GM18505 (cell line): ENCODE measurements at regions not wholly inside any gene's neighbourhood (a gene's known extent, or its start where the extent isn't known, plus 50 kb on each side); places are given as distances from the start of the nearest gene placed in this dataset.

Experiments used
- ATAC-seq: cut with Tn5 transposase; IDR thresholded peaks from one replicate; pipeline ENCODE4 v1.9.1; 2021; ENCODE audit not compliant: unreplicated experiment
- POLR2A ChIP-seq: IDR thresholded peaks from 4 replicates; pipeline ENCODE4 v1.6.1; 2011; ENCODE audit warnings: borderline replicate concordance; ENCODE audit not compliant: insufficient read depth, insufficient read length; ENCODE audit errors: extremely low read depth

DNA sequence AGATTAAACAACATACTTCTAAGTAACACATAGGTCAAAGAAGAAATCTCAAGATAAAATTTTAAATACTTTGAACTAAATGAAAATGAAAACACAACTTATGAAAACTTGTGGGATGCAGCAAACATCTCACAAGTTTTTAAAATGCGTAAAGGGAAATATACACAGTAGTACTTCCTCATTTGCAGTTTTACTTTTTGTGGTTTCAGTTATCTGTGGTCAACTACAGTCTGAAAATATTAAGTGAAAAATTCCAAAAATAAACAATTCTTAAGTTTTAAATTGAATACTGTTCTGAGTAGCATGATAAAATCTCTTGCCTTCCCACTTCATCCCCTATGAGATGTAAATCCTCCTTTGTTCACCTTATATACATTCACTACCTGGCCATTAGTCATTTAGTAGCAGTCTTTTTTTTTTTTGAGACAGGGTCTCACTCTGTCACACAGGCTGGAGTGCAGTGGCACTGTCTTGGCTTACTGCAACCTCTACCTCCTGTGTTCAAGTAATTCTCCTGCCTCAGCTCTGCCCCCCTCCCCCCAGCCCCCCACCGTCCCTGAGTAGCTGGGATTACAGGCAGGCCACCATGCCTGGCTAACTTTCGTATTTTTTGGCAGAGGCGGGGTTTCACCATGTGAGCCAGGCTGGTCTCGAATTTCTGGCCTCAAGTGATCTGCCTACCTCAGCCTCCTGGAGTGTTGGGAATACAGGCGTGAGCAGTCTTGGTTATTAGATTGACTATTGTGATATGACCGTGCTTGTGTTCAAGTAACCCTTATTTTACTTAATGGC is 154.6 kb upstream of the AHI1 start:
- ATAC-seq: peak; percentile 92
- no peak for TF ChIP-seq POLR2A

DNA sequence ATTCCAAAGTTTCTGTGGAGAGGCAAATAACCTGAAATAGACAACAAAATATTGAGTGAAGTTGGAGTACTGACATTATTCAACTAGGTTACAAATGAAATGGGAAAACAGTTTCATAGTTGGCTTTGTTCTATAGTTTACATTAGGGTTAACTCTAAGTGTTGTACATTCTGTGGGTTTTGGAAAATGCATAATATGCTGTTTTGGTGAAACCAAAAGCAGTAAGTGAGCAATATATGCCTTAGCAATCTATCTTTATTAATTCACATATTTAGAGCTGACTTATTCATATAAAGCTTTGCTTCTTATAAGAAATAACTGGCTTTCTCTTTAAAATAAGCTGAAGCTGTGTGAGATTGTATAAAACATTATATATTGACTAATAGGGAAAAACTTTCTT is 157.5 kb upstream of the AHI1 start:
- TF ChIP-seq POLR2A: no peak
- no peak for ATAC-seq

DNA sequence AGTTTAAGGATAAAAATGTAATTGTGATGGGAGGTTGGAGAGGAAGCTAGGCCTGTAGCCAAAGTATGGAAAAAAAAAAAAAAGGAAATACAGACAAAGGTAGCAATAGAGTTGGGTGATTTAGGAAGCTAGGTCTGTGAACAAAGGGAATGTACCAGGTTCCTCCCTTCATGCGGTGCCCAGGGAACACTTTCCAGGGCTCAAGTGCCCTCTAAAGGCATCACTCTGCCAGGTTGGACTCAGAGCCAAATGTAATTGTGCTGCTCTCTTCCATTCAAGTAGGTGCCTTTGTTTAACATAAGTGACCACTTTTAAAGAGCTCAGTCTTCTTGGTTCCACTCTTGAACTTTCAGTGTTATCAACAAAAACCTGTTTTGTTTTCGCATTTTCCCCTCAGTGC is 159.7 kb upstream of the AHI1 start:
- no peak for ATAC-seq
- no peak for TF ChIP-seq POLR2A

DNA sequence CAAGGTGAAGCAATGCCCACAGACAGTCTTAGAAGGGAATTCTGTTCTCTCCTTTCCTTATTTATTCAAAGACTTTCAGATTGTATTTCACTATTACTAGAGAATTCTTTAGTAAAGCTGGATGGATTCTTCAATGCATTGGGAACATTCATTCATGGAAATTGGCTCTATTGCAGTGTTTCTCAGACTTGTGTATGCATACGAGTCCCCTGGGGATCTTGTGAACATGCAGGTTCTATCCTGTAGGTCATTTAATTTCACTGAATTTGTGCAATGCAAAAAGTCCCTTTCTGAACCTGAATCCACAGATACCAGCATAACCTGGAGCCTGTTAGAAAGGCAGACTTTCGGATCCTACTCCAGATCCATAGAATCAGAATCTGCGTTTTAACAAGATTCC is 160.9 kb upstream of the AHI1 start:
- TF ChIP-seq POLR2A: no peak
- no peak for ATAC-seq

DNA sequence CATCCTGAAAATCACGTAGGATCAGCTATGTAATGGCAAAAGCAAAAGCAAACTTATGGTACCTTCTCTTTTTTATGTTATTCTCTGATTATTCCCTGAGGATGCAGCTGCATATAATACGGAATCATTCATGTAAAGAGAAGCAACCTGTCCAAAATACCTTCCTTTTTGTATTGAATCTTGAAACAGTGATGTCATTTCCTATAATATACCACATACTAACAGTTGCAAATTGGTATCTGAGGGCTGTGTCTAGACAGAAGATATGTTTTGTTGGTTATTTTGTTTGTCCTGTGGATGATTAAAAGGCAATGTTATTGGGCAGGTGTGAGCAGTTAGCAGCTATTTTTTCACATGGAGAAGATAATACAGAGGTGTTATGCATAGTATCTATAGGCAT is 161.4 kb upstream of the AHI1 start:
- TF ChIP-seq POLR2A: no peak
- ATAC-seq: no peak

DNA sequence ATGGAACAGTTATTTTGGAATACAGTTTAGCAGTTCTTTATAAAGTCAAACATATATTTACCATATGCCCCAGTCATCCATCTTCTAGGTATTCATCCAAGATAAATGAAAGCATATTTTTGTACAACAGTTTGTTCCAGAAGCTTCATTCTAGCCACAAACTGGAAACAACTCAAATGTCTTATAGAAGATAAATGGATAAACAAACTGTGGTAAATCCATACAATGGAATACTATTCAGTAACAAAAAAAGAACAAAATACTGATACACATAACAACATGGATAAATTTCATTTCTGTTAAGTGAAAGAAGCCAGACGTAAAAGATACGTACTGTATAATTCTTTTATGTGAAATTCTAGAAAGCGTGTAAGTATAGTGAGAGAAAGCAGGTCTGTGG is 167.0 kb upstream of the AHI1 start:
- ATAC-seq: no peak
- no peak for TF ChIP-seq POLR2A

DNA sequence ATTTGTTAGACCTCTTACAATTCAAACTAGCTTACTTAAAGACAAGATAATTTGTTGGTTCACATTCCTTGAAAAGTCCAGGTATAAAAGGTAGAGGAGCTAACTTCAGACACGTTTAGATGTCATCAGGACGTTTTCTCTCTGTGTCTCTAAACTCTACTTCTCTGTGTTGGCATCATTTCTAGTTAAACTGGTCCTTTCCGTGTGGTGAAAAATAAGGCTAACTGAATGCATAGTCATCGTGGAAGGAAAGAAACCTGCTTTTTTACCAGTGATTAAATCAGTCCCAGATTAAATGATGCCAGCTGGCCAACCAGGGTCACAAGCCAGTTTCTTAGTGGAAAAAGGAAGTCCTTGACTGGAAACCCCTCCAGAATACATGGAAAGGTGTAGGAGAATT is 168.4 kb upstream of the AHI1 start:
- ATAC-seq: no peak
- no peak for TF ChIP-seq POLR2A

DNA sequence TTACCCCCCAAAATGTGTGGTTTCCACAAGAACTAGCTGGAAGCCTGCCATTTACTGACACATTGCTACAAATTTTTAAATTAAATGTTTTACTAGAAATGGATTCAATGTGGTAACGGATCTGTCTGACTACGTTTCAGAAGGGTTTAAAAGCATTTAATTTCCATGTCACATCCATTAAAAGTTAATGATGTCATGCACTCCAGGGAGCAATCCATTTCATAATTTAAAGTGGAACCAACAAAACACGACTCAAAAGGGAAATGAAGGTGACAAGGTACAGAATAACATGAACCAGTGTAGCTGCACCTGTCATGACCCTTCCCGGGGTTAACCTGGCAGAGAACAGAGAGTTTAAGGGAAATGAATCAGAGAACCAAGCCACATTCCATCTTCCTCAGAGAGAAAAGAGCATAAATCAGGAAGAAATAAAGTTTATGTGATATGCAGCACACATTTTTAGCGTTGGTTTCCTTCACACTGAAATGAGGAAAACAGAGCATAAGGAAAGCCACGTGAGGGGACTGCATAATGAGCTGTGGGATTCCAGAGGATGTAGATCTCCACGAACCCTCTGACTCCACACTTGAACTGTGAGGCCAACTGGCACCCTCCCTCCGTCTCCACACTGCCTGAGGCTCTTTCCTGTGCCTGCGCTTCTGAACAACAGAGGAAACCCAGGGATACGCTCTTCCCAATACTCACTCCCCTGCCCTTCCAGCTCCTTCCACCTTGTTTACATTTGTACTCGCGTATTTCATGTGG is 170.3 kb upstream of the AHI1 start:
- ATAC-seq: no peak
- TF ChIP-seq POLR2A: no peak

DNA sequence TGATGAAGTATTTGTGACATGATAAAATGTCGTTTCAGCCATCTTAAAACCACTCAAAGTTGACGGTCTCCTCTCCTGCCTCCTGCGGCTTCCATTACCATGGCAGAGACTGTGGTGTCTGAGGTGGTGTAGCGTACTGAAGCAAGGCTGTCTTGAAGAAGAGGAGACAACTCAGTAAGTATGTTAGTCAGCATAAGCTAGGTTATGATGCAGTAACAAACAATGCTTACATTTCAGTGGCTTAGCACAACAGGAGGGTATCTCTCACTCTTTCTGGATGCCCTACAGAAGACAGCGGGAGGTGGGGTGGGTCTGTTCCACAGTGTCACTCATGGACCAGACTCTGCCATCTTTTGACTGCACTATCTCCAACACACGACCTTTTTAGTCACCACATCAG is 174.7 kb upstream of the AHI1 start:
- no peak for TF ChIP-seq POLR2A
- no peak for ATAC-seq

DNA sequence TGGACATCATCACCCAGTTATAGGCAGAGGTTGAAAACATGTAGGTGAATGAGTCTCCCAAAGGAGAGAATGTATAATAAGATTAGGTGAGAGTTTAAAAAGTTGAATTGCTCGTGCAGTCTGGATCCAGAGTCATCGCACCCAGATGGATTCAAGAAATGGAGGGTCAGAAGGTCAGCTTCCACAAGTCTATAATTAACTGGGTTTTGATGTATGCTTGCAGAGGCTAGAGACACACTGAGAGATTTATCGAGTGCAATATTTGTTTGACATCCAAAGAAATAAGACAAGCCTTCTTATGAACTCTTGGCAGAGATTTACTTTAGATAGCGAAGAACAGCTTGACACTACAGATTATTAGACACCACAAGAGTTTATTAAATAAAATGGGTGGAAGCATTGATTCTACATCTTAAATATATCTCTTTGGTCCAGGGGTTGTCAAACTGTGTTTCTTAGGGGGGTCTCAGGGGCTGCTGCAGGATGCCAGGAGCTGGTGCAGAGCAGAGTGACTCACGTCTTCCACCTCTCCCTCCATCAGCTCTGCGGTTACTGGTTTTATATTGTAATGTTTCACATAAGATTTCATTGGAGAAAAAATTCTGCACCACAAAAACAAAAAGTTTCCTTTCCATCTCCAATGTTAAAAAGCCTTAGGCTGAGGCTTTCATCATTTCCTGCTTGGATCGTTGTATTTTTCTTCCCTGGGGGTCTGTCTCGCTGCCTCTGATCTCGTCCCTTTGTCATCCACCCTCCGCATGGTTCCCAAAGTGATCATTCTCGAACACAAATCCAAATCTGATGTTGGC is 176.2 kb upstream of the AHI1 start:
- no peak for ATAC-seq
- TF ChIP-seq POLR2A: no peak

DNA sequence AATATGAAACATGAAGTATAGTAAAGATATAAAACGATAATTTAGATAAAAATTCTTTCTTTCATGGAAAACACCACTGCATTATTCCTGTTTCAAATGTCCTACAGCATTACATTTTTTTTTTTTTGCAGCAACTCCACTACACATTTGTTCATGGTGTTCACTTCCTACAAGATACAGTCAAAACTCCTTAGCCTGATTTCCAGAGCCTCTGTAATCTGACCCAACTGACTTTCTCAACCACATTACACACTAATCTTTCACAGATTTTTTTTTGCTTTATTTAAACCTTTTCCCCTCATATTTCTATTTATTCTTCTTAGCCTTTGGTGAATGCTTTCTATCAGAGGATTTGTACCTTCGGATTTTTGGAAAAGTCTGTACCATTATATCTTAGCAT is 176.5 kb upstream of the PDE7B start:
- TF ChIP-seq POLR2A: no peak
- no peak for ATAC-seq

DNA sequence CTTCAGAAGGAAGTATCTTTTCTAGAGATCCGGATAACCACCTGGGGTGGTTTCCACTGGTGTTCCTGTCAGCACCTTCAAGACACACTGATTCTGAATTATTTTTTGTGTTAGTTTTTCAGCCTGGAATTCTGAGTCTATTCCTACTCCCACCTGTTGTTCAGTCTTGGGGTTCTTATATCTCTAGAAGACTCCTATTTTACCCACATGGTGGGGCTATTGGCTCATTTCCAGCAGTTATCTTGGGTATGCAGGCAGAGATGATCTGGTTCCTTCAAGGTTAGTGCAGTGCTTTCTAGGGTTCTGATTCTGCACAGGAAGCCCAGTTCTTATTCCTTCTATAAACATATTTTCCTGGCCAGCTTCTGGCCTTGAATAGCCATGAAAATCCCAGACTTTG is 175.6 kb upstream of the PDE7B start:
- TF ChIP-seq POLR2A: no peak
- ATAC-seq: no peak
